Umbilical cord (tissue), 1 donor: ENCODE measurements at regions not wholly inside any gene's neighbourhood (a gene's known extent, or its start where the extent isn't known, plus 50 kb on each side); places are given as distances from the start of the nearest gene placed in this dataset.
"Not testable (repeated sequence)": the region's sequence is repeated elsewhere in the genome, so short reads cannot be mapped to it uniquely, and the experiment has no call there.

ENCODE experiments used
- DNase-seq: peaks from one replicate; pipeline ENCODE4 v3.0.0-alpha.2; 2015; ENCODE audit warnings: low spot score

DNA sequence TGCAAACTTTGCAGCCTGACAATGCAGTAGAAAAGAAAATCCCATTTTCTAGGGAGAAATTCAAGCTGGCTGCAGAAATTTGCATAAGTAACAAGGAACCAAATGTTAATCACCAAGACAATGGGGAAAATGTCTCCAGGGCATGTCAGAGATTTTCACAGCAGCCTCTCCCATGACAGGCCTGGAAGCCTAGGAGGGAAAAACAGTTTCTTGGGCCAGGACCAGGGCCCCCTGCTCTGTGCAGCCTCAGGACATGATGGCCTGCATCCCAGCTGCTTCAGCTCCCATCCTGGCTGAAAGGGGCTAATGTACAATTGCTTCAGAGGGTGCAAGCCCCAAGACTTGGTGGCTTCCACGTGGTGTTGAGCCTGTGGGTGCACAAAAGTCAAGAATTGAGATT is 74.8 kb upstream of the SERPINE2 start:
- not testable (repeated sequence) for DNase-seq

DNA sequence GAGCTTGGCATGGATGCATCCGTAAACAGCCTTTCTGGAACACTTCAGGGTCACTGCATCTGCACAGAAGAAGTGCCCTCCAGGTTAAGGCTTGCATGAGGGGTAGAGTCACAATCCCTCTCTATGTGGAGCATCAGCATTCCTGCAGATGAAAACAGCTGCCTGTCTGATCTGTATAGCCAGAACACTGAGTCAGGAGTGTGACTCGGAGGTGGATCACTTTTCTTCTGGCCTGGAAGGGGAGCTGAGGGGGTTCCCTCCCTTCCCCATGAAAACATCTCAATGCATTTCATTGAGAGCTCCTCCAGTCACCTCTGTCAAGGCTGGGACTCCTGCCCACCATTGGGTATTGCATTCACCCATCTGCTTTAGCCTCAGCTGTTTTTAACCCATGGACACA is 72.5 kb upstream of the SERPINE2 start:
- no peak for DNase-seq

DNA sequence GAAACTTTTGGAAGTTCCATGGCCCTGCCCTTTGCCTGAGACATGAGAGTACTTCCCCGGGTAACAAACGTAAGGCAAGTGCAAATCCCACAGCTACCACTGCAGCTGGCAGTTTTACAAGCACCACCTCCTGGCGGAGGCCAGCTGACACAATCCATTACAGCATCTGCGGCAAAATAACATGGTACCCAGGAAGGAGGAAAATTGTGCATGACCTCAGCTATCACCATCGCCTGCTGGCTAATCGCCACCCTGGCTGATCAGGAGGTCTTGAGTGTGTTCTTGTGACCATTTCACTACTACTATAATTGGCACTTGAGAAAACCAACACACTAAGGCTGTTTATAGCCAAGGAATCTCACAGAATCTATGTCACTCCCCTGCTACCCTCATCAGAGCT is 71.7 kb upstream of the SERPINE2 start:
- no peak for DNase-seq

DNA sequence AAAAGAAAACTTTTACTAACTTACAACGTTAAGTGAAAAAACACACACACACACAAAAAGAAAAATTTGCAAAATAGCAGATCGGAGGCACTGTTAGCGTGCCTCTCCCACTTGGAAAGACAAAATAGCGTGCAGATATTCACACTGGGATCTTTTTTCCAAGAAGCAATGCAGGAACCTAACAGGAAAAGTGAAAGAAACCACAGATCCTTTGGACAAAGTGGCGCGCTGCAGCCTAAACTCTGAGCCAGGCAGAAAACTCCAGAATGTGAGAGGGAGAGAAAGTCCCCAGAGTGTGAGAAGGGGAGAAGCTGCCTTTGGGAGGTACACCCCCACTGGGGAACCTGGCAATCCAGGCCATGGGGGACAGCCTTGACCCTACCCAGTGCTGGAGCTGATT is 70.7 kb upstream of the SERPINE2 start:
- no peak for DNase-seq

DNA sequence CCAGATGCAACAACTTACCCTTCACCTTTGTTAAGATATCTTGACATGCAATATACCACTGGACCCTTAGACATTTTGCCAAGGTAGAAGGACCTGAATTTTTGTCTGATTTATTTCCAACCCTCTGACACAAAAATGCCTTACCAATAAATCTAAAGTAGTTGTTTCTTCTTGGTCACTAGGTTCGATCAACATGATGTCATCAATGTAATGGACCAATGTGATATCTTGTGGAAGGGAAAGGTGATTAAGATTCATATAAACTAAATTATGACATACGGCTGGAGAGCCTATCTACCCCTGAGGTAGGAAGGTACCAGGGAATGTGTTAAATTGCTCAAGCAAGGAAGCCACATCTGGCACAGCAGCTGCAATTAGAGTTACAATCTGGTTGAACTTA is 67.7 kb upstream of the SERPINE2 start:
- no peak for DNase-seq

DNA sequence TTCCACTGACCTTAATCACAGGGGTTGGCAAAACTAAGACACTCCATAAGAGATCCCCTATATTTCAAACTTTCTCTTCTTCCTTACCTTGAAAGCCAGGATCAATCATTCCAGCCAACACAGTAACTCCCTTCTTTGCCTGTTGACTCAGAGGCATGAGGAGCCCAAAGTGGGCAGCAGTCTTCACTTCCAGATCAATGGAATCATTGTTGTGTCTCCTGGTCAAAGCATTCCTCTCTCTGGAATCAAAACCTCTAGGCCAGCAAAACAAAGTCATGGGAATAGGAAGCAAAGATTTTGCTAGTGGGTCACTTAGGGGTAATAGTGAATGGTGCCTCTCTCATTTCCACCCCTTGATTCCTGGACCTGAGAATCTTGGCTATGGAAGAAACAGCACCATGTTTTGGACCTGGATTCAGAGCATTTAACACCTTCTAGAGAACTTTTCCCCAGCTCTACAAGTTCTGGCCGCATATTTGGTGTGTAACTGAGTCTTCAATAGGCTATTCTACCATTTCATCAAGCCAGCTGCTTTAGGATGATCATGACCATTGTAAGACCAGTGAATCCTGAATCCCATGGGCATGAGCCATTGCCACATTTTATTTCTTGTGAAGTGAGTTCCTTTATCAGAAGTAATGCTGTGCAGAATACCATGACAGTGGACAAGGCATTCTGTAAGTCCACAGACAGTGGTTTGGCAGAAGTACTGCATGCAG is 65.7 kb upstream of the SERPINE2 start:
- DNase-seq = no peak

DNA sequence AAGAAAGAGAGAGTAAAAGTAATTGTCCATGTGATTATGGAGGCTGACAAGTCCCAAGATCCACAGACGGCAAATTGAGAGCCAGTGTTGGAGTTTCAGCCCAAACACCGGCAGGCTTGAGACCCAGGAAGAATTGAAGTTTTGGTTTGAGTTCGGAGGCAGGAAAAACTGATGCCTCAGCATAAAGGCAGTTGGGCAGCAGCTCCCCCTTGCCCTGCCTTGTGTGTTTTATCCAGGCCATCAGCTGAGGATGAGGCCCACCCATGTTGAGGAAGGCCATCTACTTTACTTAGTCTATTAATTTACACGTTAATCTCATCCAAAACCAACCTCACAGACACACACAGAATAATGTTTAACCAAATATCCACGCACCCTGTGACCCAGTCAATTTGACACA is 64.6 kb upstream of the SERPINE2 start:
- no peak for DNase-seq

DNA sequence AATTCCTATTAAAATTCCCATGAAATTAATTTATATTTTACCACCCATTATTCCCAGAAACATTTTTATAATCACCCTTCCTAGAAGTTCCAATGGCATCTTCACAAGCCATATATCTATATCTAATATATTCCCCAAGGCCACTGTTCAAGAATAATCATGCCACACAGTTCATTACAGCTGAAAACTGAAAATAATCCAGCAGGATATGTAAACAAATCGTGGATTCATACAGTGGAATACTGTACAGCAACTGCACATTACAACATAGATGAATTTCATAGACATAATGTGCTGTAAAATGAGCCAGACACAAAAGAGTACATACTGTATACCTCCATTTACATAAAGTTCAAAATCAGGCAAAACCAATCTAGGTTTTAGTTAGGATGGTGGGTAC is 63.9 kb upstream of the SERPINE2 start:
- no peak for DNase-seq

DNA sequence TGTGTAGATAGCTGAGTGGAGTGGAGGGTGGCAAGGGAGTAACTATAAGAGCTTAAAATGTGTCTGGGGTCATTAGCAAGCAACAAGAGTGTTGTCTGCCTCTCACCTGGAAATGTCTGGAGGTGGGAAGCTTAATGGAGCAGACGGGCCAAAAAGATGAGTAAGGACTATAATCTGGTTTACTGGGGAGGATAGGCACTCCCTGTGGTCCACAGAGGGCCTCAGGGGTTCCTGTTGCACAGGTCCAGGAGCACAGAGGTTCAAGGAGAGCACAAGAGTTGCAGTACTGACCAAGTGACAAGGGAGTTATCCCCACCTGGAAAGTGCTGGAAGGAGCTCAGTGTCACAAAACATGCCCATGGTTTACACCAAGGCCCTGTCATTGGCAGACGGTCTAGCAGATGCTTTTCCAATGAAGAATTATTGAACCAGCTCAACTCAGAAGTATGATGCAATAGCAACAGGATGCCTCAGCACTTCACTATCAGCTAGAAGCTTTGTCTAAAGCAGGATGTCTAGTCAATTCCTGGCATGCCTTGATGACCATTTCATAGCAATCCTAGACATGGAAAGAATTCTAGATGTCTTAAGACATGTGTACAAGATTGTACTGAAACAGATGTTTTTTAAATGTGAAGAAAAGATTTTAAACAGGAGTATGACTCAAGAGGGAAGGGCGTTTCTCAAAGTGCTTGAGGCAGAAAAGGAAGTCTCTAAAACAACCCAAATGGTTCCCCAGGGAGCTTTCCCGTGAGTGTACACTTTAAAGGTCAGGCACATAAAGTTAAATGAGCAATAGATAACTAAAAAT is 62.9 kb upstream of the SERPINE2 start:
- DNase-seq = peak; percentile 85

DNA sequence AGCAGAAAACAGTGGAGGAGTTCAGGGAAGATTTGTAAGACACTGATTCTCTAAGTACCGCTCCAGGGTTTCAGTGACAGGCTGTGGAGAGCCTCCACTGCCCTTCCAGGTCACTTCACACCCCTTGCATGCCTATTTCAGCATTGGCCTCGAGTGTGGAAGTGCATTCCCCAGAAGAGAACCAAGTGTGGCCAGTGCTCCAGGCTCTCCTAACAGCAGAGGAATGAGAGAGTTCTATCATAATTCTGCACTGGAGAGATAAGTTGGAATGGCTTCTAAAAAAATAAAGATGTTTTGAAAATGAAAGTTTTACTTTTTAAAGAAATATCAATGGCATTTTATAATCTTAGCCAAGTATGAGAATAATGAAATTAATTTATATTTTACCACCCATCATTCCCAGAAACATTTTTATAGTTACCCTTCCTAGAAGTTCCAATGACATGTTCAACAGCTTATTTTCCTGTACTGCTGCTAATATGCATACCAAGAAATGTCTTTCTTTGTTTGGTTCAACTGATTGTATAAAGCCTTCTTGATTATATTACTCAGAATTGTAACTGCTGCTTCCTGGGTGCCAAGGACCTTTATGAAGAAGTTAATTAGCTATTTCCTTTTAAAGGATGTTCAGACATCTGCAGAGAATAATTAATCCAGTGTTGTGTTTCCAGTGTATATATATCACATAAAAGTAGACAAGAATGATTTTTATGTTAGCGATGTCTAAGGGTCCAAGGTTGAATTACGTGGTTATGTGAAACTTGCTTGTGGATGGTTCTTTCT is 61.0 kb upstream of the SERPINE2 start:
- DNase-seq = no peak

DNA sequence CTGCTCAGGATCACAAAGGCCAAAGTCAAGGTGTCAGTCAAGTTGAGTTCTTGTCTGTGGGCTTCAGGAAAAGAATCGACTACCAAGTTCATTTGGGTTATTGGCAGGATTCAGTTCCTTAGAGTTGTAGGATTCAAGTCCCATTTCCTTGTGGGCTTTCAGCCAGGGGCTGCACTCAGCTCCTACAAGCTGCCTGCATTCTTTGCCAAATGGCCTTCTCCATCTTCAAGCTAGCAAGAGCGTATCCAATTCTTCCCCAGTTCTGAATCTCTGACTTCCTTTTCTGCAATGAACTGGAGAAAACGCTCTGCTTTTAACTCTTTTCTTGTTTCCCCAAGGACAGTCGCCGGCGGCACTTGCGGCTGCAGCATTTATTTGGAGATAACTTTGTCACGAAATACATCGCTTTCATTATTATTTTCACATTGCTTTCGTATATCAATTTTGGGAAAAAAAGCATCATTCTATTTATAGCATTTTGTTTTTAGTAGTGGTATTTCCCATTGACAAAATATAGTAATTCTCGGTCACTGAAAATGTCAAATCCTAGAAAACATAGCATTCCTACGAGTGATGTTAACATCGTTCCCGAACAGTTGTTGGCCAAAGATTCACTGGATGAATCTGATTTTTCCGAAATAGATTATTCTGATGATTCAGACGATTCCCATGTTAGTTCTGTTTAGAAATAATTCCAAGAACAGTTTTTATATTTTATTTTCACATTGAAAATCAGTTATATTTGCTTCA is 59.6 kb upstream of the SERPINE2 start:
- DNase-seq = no peak

DNA sequence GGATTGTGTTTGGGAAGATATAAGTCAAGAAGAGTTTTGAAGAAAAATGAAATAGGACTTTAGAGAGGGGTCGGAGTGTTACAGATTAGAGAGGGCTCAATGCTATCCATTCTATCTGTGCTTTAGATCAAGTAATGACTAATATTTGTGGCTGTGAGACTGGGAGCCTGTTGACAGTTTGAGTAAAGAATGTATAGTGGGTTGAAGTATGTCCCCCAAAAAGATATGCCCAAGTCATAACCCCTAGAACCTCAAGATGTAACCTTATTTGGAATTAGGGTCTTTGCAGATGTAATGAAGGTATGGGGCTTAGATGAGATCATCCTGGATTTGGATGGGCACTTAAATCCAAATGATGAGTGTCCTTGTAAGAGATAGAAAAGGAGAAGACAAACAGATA is 55.3 kb upstream of the SERPINE2 start:
- DNase-seq = no peak

DNA sequence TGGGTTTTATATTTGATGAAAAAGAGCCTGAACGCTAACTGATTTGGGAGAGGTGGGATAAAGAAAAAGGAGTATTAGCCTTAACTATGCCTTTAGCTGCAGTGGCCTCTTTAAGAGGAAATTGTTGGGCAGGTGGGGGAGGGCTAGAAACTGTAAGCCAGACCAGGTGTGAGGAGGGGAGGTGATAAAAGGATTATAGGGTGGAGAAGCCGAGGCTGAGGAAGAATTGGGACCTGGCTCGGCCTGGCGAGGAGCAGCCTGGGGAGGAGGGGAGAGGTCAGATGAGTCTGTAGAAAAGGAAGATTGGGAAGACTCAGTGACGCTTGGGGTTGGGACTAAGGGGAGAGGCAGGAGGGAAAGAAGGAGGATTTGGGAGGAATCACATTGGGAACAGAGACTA is 52.6 kb upstream of the SERPINE2 start:
- DNase-seq = not testable (repeated sequence)

DNA sequence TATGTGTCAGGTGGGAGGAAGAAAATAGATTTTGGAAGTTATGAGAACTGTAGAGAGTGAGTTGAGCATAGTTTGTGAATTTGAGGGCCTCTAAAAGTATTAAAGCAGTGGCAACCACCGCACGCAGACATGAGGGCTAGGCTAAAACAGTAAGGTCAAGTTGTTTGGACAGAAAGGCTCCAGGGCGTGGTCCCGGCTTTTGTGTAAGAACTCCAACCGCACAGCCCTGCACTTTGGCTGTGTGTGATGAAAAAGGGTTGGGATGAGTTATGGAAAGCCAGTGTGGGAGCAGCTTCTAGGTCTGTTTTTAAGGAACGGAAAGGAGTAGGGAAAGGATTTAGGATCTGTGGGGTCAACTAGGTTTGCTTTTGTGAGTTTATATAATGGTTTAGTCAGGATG is 50.5 kb upstream of the SERPINE2 start:
- not testable (repeated sequence) for DNase-seq
